ENCODE measurements at regions not wholly inside any gene's neighbourhood (a gene's known extent, or its start where the extent isn't known, plus 50 kb on each side); places are given as distances from the start of the nearest gene placed in this dataset.

- DNase-seq: no peak
Measured at GRCh38 chr3:21132896-21133295, 618.1 kb downstream of the ZNF385D start.

DNA sequence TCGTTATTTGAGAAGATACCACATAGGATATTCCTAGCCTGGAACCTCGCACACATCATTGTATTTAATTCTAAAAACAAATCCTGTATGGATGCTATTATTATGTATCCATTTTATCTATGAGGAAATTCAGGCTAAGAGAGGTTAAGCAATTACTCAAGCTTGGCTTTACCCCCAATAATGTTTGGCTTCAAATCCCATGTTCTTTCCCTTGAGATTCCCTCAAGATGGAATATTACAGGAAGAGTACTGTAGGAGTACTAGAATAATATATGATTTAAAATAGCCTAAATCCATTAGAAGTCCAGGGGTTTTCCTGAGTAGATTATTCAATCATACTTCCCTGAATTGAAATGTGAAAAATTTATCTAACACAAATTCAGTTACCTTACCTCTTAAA is 630.2 kb downstream of the ZNF385D start:
- DNase-seq: no peak

DNA sequence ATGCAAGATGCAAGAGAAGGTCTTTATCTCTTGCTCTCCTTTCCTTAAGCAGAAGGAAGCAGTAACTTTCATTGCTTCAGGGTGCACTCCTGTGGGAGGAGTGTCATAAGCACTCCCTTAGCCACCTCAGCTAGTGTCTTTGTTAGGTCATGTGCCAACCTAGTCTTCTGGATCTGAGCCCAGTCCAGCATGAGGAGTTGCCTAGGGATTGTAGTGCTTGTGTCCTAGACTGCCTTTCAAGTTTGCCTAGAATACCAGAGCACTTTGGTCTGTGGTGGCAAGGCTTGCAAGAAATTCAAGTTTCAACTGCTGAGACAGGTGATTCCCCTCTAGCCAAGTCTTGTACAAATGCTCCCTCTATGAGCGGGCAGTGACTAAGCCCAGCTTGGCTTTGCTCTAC is 633.6 kb downstream of the ZNF385D start:
- no peak for DNase-seq

- no peak for DNase-seq
Measured at GRCh38 chr3:21109056-21109455, 642.0 kb downstream of the ZNF385D start.

DNA sequence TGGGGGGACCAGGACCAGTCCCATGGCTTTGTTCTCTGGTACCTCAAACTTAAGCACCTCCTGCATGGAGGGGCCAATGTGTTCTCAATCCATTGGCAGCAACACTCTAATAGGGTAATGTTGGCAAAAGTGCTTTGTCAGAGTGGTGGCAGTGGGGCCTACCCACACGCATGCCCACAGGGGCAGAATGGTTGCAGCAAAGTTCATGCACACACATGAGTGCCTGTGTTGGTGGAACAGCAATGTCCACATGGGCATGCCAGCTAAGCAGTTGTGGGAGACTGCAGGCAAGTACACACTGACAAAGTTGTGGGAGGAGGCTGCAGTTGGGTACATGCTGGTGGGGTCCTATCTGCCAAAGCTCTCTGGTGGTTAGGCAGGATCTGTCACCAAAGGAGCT is 645.2 kb downstream of the ZNF385D start:
- DNase-seq: no peak

DNA sequence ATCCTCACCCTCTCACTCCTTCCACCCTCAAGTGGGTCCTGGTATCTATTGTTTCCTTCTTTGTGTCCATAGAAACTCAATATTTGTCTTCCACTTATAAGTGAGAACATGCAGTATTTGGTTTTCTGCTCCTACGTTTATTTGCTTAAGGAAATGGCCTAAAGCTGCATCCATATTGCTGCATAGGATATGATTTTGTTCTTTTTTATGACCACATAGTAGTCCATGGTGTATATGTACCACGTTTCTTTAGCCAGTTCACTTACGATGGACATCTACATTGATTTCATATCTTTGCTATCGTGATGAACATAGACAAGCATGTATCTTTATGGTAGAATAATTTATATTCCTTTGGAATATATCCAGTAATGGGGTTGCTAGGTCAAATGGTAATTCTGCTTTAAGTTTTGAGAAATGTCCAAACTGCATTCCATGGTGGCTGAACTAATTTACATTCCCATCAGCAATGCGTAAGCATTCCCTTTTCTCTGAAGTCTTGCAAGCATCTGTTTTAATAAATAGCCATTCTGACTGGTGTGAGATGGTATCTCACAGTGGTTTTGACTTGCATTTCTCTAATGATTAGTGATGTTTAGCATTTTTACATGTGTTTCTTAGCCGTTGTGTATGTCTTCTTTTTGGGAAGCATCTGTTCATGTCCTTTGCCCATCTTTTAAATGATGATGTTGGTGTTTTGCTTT is 650.2 kb downstream of the ZNF385D start:
- DNase-seq: no peak

- DNase-seq: no peak
Measured at GRCh38 chr3:21094686-21095085, 656.3 kb downstream of the ZNF385D start.

GRCh38 chr3:21073561-21073960 is 677.4 kb downstream of the ZNF385D start:
- DNase-seq: no peak

GRCh38 chr3:21067031-21067813 is 683.8 kb downstream of the ZNF385D start:
- DNase-seq: no peak

GRCh38 chr3:21062831-21063294 is 688.1 kb downstream of the ZNF385D start:
- DNase-seq: no peak

DNA sequence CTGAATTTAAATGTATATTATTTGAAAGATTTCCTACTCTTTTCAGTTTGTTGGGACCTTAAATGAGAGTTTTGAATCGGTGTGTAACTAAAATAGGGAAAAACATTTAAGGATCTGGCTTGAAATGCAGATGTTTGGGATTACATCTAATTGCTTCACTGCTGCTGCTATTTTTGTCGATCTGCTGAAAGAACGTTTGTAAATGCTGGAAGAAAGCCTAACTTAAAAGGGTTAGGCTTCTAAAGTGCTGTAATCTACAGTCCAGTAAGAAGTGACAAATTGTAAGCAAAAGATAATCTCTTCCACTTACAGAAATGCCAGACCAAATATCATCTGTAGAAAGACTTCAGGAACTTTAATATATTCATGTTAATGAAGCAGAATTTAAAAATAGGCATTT is 691.6 kb downstream of the ZNF385D start:
- no peak for DNase-seq

GRCh38 chr3:21056293-21056692 is 694.7 kb downstream of the ZNF385D start:
- no peak for DNase-seq

DNA sequence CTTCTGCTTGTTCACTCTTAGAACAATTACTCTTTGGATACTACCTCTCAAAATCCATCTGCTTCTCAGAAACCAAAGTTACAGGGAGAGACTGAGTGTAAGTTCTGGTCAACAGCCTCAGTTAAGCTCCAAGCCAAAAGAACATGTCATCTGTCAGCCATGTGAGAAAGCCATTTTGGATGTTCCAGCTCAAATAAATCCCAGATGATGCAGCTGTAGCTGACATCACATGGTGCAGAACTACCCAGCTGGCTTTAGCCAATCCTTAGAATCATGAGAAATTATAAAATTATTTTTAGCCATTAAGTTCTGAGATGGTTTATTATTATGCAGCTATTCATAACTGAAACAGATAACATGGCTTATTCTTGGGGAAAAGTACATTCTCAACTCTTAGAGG is 696.0 kb downstream of the ZNF385D start:
- no peak for DNase-seq

GRCh38 chr3:21054064-21054463 is 696.9 kb downstream of the ZNF385D start:
- no peak for DNase-seq

- DNase-seq: no peak
Measured at GRCh38 chr3:21049334-21050062, 701.5 kb downstream of the ZNF385D start.

GRCh38 chr3:21043139-21043538 is 707.9 kb downstream of the ZNF385D start:
- no peak for DNase-seq

DNA sequence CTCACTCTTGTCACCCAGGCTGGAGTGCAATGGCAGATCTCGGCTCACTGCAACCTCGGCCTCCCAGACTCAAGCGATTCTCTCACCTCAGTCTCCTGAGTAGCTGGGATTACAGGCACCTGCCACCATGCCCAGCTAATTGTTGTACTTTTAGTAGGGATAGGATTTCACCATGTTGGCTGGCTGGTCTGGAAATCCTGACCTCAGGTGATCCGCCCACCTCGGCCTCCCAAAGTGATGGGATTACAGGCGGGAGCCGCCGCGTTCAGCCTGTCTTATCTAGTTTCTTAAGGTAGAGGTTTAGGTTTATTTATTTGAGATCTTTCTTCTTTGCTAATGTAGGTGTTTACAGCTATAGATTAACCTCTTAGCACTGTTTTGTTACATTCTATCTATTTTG is 708.8 kb downstream of the ZNF385D start:
- DNase-seq: no peak

DNA sequence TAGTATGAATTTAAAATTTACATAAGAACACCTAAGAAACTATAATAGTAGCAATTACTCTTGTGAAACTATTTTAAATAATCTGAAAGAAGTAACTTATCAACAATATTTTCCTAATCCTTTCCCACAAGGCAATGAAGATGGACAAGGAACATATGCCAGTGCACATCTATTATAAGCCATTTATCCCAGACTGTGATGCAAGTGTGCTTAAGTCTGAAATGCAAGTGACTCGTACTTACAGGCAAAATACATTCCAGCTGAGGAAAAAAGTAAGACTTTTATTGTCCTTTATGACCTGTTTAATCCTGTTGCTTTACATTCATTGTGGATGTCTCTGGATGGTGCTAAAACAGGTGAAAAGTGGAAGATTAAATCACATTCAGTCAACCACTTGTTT is 709.4 kb downstream of the ZNF385D start:
- DNase-seq: no peak

GRCh38 chr3:21036888-21037287 is 714.1 kb downstream of the ZNF385D start:
- no peak for DNase-seq

DNA sequence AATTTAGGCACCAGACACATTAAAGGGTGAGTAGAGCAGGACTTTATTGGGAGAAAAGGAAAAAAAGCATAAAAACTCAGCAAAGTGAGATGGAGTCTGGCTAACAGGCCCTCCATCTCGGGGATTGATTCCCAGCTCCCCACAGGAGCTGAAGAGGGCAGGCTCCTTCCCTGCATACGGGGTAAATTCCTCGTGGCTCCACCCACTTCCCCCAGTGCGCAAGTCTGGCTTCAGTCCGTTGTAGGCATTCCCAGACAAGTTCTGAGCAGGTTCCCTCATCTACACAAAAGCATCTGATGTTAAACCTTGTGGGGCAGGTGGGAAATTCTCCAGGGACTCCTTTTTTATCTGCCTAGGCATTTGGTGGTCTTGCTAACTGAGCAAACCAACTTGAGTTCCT is 722.6 kb downstream of the ZNF385D start:
- no peak for DNase-seq

DNA sequence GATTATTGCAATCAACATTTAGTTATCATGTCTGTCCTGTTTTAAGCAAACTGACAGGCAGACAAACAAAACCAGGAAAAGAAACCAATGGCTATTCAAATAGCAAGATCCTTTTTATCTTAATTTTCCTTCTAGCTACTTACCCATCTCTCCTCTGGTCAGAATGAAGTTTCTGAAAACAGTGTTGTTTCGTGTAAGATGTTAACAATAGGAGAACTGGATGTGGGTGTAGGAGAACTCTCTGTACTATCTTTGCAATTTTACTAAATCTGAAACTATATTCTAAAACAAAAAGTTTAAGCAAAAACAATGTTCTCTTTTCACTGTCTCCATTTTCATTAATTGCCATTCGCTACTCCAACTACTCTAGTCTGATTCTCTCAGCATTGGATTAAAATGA is 726.4 kb downstream of the ZNF385D start:
- DNase-seq: no peak

- DNase-seq: no peak
Measured at GRCh38 chr3:21020681-21021080, 730.3 kb downstream of the ZNF385D start.

GRCh38 chr3:21020043-21020442 is 731.0 kb downstream of the ZNF385D start:
- DNase-seq: no peak

Measured in NCI-H510A (cell line).